ENCODE measurements at regions not wholly inside any gene's neighbourhood (a gene's known extent, or its start where the extent isn't known, plus 50 kb on each side); places are given as distances from the start of the nearest gene placed in this dataset.
A peak's percentile ranks its signal among the peaks of the same experiment; 100 is the strongest.

GRCh38 chr13:50404116-50404515, 388.9 kb downstream of the KCNRG start:
- DNase-seq (ENCODE audit: low spot score) (no peak), ATAC-seq (ENCODE audit: low FRiP score) (no peak)
- TF ChIP-seq CTCF (IDR thresholded peaks at IDR 0.05), result no peak

DNA sequence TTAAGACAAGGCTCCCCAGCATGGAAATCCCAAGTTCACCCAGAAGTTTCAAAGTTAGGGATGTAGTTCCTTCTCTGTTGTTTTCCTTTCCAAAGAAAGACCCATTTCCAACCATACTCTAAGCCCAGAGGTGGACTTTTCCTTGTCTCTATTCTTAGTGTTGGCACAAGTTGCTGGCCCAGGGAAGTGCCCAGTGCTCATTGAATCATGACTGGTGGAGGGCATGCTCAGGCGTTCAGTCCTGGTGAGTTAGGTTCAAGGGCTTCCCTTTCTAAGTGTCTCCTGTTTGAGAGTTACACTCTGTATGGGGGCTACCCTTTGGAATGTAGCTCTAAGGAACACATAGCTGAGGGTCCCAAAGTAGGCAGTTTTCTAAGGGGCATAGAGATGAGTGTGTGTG, 389.5 kb downstream of the KCNRG start:
- TF ChIP-seq CTCF (IDR thresholded peaks at IDR 0.05), result no peak
- DNase-seq (ENCODE audit: low spot score) (no peak), ATAC-seq (ENCODE audit: low FRiP score) (no peak)

DNA sequence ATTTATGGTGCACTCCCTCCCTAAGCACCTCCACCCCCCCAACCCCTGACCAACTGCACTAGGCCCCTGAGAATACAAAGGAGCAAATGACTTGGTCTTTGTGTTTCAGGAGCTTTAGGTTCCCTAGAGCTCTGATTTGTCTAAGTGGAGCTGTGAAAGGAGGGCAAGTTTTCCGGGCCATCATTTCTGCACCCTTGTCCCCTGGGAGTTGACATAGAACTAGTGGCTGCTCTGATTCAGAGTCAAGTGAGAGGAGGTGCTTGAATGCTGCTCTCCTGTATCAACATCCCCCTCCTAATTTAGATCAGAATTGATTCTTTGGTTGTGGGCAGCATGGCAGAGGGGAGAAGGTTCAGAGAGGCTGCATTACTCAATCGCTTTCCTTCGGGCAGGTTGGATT, 391.6 kb downstream of the KCNRG start:
- DNase-seq (ENCODE audit: low spot score) (no peak), ATAC-seq (ENCODE audit: low FRiP score) (no peak)
- no peak for TF ChIP-seq CTCF (IDR thresholded peaks at IDR 0.05)

DNA sequence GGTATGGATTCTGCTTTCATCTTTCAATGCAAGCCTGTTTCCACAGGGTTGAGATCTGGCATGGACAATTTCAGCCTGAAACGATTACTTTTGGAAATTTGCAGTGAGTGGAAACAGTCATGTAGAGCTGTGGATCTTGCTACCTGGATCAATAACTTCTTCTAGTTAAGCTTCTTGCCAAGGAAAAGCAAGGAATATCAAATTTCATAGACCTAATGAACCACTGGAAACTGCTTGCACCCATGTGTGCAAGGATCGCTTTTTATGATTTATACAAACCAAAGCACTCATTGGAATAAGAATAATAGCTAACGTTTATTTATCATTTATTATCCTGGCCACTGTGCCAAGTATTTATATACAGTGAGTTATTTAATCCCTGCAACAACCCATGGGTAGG, 392.8 kb downstream of the KCNRG start:
- no peak for TF ChIP-seq CTCF (IDR thresholded peaks at IDR 0.05)
- no peak for ATAC-seq (ENCODE audit: low FRiP score)
- no peak for DNase-seq (ENCODE audit: low spot score)

- no peak for DNase-seq (ENCODE audit: low spot score)
- ATAC-seq (ENCODE audit: low FRiP score), result no peak
- TF ChIP-seq CTCF (IDR thresholded peaks at IDR 0.05), result no peak
Measured at GRCh38 chr13:50409220-50409619, 394.0 kb downstream of the KCNRG start.

DNA sequence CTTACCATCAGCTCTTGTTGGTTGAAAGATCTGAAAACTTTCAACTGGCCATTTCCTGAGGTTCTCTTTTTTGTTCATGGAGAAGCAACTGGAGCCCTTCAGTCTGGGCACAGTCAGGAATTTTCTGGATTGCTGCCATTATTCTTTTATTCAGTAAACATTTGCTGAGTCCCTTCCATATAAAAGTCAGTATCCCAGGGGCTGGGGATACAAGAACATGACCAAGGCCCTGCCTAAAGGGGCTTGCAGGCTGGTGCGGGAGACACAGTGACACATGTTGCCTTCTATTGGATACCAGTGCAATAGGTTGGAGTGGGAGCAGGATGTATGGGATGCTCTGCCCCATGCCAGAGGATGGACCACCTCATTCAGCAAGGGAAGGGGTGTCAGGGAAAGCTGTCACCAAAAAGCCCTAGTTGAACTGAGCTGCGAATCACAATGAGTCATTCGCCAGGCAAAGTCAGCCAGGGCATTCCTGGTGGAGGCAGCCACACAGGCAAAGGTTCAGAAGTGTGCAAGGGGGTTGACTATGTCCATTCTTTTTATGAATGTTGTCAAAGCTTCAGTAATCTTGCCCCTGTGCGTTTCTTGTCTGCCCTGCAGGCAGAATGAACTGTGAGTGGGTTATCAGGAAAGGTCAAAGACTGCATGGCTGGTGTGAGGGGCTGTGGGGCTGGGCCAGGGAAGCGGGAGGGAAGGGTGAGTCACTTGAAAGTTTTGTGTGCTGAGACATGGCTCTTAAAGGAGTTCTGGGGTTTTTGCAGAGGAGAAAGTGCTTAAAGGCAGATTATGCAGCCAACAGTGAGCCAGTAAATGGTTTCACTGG, 395.9 kb downstream of the KCNRG start:
- no peak for TF ChIP-seq CTCF (IDR thresholded peaks at IDR 0.05)
- peak; percentile 87 for ATAC-seq (ENCODE audit: low FRiP score)
- DNase-seq (ENCODE audit: low spot score), result no peak

GRCh38 chr13:50412046-50412617, 396.9 kb downstream of the KCNRG start:
- no peak for ATAC-seq (ENCODE audit: low FRiP score)
- TF ChIP-seq CTCF (IDR thresholded peaks at IDR 0.05), result no peak

More at GRCh38 chr13:50412046-50412617, 396.9 kb downstream of the KCNRG start:
- no peak for DNase-seq (ENCODE audit: low spot score)
